IMR-90 (cell line): ENCODE measurements at regions not wholly inside any gene's neighbourhood (a gene's known extent, or its start where the extent isn't known, plus 50 kb on each side); places are given as distances from the start of the nearest gene placed in this dataset.

Experiments
- ATAC-seq: fragments of 200-7000 bp; cut with Tn5 transposase; 2 replicates; pipeline ENCODE4 v1.9.1; 2020; ENCODE audit warnings: low read depth, mild to moderate bottlenecking, moderate library complexity
- BruUV-seq: library from RNA; stranded (reverse); fragments of 400-500 nt; replicated peaks from 2 replicates; lab custom pipeline; 2021; lab: Mats Ljungman, UMichigan
- CTCF ChIA-PET: fragments of 300-600 bp; formaldehyde crosslinking; extraction: SDS; loops from one replicate; lab custom pipeline; 2021; ENCODE audit warnings: antibody characterized with exemption; lab: Yijun Ruan, JAX
- POLR2A ChIA-PET: fragments of 300-600 bp; sonication (Branson Sonifier 250); formaldehyde crosslinking; loops from one replicate; lab custom pipeline; 2022; ENCODE audit warnings: antibody characterized with exemption; ENCODE audit not compliant: unreplicated experiment; lab: Charles Lee
- DNase-seq: peaks from one replicate; pipeline ENCODE4 v3.0.0; 2013
- H2AFZ ChIP-seq: replicated peaks from 2 replicates; pipeline ENCODE3; 2013; ENCODE audit warnings: low read length, mild to moderate bottlenecking; ENCODE audit not compliant: poor library complexity
- H2AK5ac ChIP-seq: 2 replicates; pipeline ENCODE4 v1.6.1; 2013; ENCODE audit warnings: low read depth, low read length, inconsistent platforms
- H2AK9ac ChIP-seq: replicated peaks from 2 replicates; pipeline ENCODE3; 2013; ENCODE audit warnings: mild to moderate bottlenecking, low read depth, low read length, moderate library complexity; ENCODE audit not compliant: poor library complexity
- H2BK120ac ChIP-seq: 2 replicates; pipeline ENCODE4 v1.6.1; 2013; ENCODE audit warnings: low read depth, low read length, inconsistent platforms
- H2BK15ac ChIP-seq: 3 replicates; pipeline ENCODE4 v1.6.1; 2013; ENCODE audit warnings: low read depth, low read length, inconsistent platforms
- H2BK20ac ChIP-seq: 2 replicates; pipeline ENCODE4 v1.6.1; 2013; ENCODE audit warnings: low read depth, mild to moderate bottlenecking, inconsistent platforms, low read length, moderate library complexity
- H2BK5ac ChIP-seq: 2 replicates; pipeline ENCODE4 v1.6.1; 2013; ENCODE audit warnings: mild to moderate bottlenecking, low read depth, low read length, inconsistent platforms; ENCODE audit not compliant: poor library complexity, severe bottlenecking
- H3K14ac ChIP-seq: replicated peaks from 2 replicates; pipeline ENCODE4 v1.6.1; 2013; ENCODE audit warnings: low read depth, low read length, inconsistent platforms
- H3K18ac ChIP-seq: 2 replicates; pipeline ENCODE4 v1.6.1; 2013; ENCODE audit warnings: low read depth, low read length, control low read depth
- H3K23ac ChIP-seq: 2 replicates; pipeline ENCODE4 v1.6.1; 2013; ENCODE audit warnings: low read depth, low read length, inconsistent platforms
- H3K27ac ChIP-seq: 2 replicates; pipeline ENCODE4 v1.5.1; 2013; ENCODE audit warnings: mild to moderate bottlenecking, control low read depth, low read length; ENCODE audit not compliant: insufficient read depth
- H3K27me3 ChIP-seq: 2 replicates; pipeline ENCODE4 v1.6.1; 2013; ENCODE audit warnings: low read length; ENCODE audit not compliant: control insufficient read depth, insufficient read depth
- H3K36me3 ChIP-seq: 2 replicates; pipeline ENCODE4 v1.6.1; 2013; ENCODE audit warnings: low read length, mixed read lengths; ENCODE audit not compliant: control insufficient read depth, insufficient read depth
- H3K4ac ChIP-seq: 2 replicates; pipeline ENCODE4 v1.6.1; 2013; ENCODE audit warnings: low read depth, low read length, inconsistent platforms
- H3K4me1 ChIP-seq: 2 replicates; pipeline ENCODE4 v1.6.1; 2013; ENCODE audit warnings: low read length, mixed read lengths; ENCODE audit not compliant: control insufficient read depth, insufficient read depth
- H3K4me2 ChIP-seq: 2 replicates; pipeline ENCODE4 v1.6.1; 2013; ENCODE audit warnings: low read depth, mild to moderate bottlenecking, control low read depth, low read length, moderate library complexity
- H3K4me3 ChIP-seq: 2 replicates; pipeline ENCODE4 v1.5.1; 2013; ENCODE audit warnings: low read depth, mild to moderate bottlenecking, control low read depth, low read length, moderate library complexity; ENCODE audit not compliant: insufficient read depth
- H3K56ac ChIP-seq: 2 replicates; pipeline ENCODE4 v1.6.1; 2013; ENCODE audit warnings: low read length, inconsistent platforms; ENCODE audit not compliant: insufficient read depth; ENCODE audit errors: extremely low read depth
- H3K79me1 ChIP-seq, 2 experiments: 2 replicates each; pipeline ENCODE4 v1.6.1; 2013; ENCODE audit warnings: low read length in 2 of 2, inconsistent platforms in 1 of 2, low read depth in 1 of 2
- H3K9ac ChIP-seq: 2 replicates; pipeline ENCODE4 v1.6.1; 2013; ENCODE audit warnings: low read depth, low read length, control low read depth
- H3K9me1 ChIP-seq: 2 replicates; pipeline ENCODE4 v1.6.1; 2013; ENCODE audit warnings: low read length, inconsistent platforms; ENCODE audit not compliant: insufficient read depth
- H3K9me3 ChIP-seq: 2 replicates; pipeline ENCODE4 v1.6.1; 2013; ENCODE audit warnings: low read length; ENCODE audit not compliant: control insufficient read depth, insufficient read depth
- H4K20me1 ChIP-seq: 2 replicates; pipeline ENCODE4 v1.6.1; 2013; ENCODE audit warnings: low read length, inconsistent platforms; ENCODE audit not compliant: insufficient read depth
- H4K5ac ChIP-seq: 2 replicates; pipeline ENCODE4 v1.6.1; 2013; ENCODE audit warnings: mild to moderate bottlenecking, low read depth, low read length, control low read depth
- H4K8ac ChIP-seq, 2 experiments: 2 replicates each; pipeline ENCODE4 v1.6.1; 2013; ENCODE audit warnings: low read depth in 2 of 2, low read length in 2 of 2, control low read depth in 1 of 2, inconsistent platforms in 1 of 2
- H4K91ac ChIP-seq: 2 replicates; pipeline ENCODE4 v1.6.1; 2013; ENCODE audit warnings: low read depth, low read length, inconsistent platforms; ENCODE audit not compliant: insufficient read depth
- BHLHE40 ChIP-seq: fragments of 150-350 bp; IDR thresholded peaks from 2 replicates; pipeline ENCODE4 v1.6.1; 2016; ENCODE audit warnings: mild to moderate bottlenecking, low read depth, low read length
- CEBPB ChIP-seq: IDR thresholded peaks from 2 replicates; pipeline ENCODE4 v1.6.1; 2012; ENCODE audit warnings: low read depth, low read length, improper control_type of control experiment
- CHD1 ChIP-seq: IDR thresholded peaks from 2 replicates; pipeline ENCODE4 v1.6.1; 2012; ENCODE audit warnings: low read depth, low read length, improper control_type of control experiment
- FOS ChIP-seq: fragments of 150-350 bp; IDR thresholded peaks from 2 replicates; pipeline ENCODE4 v1.6.1; 2016; ENCODE audit warnings: low read depth, low read length
- MAFK ChIP-seq: IDR thresholded peaks from 2 replicates; pipeline ENCODE4 v1.6.1; 2012; ENCODE audit warnings: low read depth, low read length, improper control_type of control experiment
- MAZ ChIP-seq: IDR thresholded peaks from 2 replicates; pipeline ENCODE4 v1.6.1; 2012; ENCODE audit warnings: low read depth, mild to moderate bottlenecking, low read length, improper control_type of control experiment, moderate library complexity, borderline replicate concordance
- MXI1 ChIP-seq: IDR thresholded peaks from 2 replicates; pipeline ENCODE4 v1.6.1; 2012; ENCODE audit warnings: low read depth, mild to moderate bottlenecking, low read length, moderate library complexity, borderline replicate concordance
- NFE2L2 ChIP-seq: fragments of 150-350 bp; IDR thresholded peaks from 2 replicates; pipeline ENCODE4 v1.6.1; 2016; ENCODE audit warnings: low read depth, mild to moderate bottlenecking, low read length
- POLR2A ChIP-seq: IDR thresholded peaks from 2 replicates; pipeline ENCODE4 v1.6.1; 2012; ENCODE audit warnings: mild to moderate bottlenecking, low read depth, low read length
- RAD21 ChIP-seq: IDR thresholded peaks from 2 replicates; pipeline ENCODE4 v1.6.1; 2012; ENCODE audit warnings: low read length, improper control_type of control experiment
- RCOR1 ChIP-seq: IDR thresholded peaks from 2 replicates; pipeline ENCODE4 v1.6.1; 2012; ENCODE audit warnings: mild to moderate bottlenecking, low read length, improper control_type of control experiment; ENCODE audit not compliant: insufficient replicate concordance
- RFX5 ChIP-seq: IDR thresholded peaks from 2 replicates; pipeline ENCODE4 v1.8.0; 2012; ENCODE audit warnings: low read depth, mild to moderate bottlenecking, low read length, moderate library complexity
- SMC3 ChIP-seq: fragments of 150-350 bp; IDR thresholded peaks from 2 replicates; pipeline ENCODE4 v1.6.1; 2016; ENCODE audit warnings: low read depth, mild to moderate bottlenecking, antibody characterized with exemption, low read length, moderate library complexity
- dilution Hi-C: fragments of 300-500 bp; cut with HindIII; formaldehyde crosslinking; loops from one replicate; pipeline ENCODE4 v1.14.3; 2018; ENCODE audit warnings: low sequenced_read_pairs; ENCODE audit not compliant: unreplicated experiment
- in situ Hi-C: fragments of 300-500 bp; cut with MboI; formaldehyde crosslinking; loops from 3 replicates; pipeline ENCODE4 v1.14.3; 2019; ENCODE audit warnings: low sequenced_read_pairs, inconsistent platforms, mixed read lengths
- intact Hi-C: fragments of 100-400 bp; cut with micrococcal nuclease; formaldehyde crosslinking; loops from 2 replicates; pipeline ENCODE4 v1.10.0; 2022
- TF ChIP-seq, protein P1 (sequence below): fragments of 150-350 bp; IDR thresholded peaks from 2 replicates; pipeline ENCODE4 v1.6.1; 2017; ENCODE audit warnings: mild to moderate bottlenecking, antibody characterized with exemption, low read length, low read depth
- TF ChIP-seq, protein P2 (sequence below): fragments of 150-350 bp; IDR thresholded peaks from 2 replicates; pipeline ENCODE4 v1.6.1; 2016; ENCODE audit warnings: low read depth, mild to moderate bottlenecking, low read length, moderate library complexity, borderline replicate concordance
- TF ChIP-seq, protein P3 (sequence below): conservative IDR thresholded peaks from 2 replicates; pipeline ENCODE4 v1.5.1; 2012; ENCODE audit warnings: mild to moderate bottlenecking, low read depth, low read length, improper control_type of control experiment

- TF ChIP-seq BHLHE40 (no peak), CEBPB (no peak), POLR2A (no peak), CHD1 (no peak), MAZ (no peak), RFX5 (no peak), NFE2L2 (no peak), FOS (no peak), MAFK (no peak), RAD21 (no peak), MXI1 (no peak), RCOR1 (no peak), SMC3 (no peak)
- TF ChIP-seq, protein P1, sequence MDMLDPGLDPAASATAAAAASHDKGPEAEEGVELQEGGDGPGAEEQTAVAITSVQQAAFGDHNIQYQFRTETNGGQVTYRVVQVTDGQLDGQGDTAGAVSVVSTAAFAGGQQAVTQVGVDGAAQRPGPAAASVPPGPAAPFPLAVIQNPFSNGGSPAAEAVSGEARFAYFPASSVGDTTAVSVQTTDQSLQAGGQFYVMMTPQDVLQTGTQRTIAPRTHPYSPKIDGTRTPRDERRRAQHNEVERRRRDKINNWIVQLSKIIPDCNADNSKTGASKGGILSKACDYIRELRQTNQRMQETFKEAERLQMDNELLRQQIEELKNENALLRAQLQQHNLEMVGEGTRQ, result no peak
- TF ChIP-seq, protein P2, sequence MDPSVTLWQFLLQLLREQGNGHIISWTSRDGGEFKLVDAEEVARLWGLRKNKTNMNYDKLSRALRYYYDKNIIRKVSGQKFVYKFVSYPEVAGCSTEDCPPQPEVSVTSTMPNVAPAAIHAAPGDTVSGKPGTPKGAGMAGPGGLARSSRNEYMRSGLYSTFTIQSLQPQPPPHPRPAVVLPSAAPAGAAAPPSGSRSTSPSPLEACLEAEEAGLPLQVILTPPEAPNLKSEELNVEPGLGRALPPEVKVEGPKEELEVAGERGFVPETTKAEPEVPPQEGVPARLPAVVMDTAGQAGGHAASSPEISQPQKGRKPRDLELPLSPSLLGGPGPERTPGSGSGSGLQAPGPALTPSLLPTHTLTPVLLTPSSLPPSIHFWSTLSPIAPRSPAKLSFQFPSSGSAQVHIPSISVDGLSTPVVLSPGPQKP, result no peak
- TF ChIP-seq, protein P3, sequence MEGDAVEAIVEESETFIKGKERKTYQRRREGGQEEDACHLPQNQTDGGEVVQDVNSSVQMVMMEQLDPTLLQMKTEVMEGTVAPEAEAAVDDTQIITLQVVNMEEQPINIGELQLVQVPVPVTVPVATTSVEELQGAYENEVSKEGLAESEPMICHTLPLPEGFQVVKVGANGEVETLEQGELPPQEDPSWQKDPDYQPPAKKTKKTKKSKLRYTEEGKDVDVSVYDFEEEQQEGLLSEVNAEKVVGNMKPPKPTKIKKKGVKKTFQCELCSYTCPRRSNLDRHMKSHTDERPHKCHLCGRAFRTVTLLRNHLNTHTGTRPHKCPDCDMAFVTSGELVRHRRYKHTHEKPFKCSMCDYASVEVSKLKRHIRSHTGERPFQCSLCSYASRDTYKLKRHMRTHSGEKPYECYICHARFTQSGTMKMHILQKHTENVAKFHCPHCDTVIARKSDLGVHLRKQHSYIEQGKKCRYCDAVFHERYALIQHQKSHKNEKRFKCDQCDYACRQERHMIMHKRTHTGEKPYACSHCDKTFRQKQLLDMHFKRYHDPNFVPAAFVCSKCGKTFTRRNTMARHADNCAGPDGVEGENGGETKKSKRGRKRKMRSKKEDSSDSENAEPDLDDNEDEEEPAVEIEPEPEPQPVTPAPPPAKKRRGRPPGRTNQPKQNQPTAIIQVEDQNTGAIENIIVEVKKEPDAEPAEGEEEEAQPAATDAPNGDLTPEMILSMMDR, result no peak
- in situ Hi-C loops, result no loop called here
Measured at GRCh38 chr3:26418553-26418952, 204.0 kb upstream of the LRRC3B start.

More at GRCh38 chr3:26418553-26418952, 204.0 kb upstream of the LRRC3B start:
- Histone ChIP-seq H2AK9ac (no peak overlapping the region), H3K27me3 (no peaks in the 10 kb centered on the region), H2BK120ac (no peak overlapping the region), H3K36me3 (no peaks in the 10 kb centered on the region), H4K20me1 (no peaks in the 10 kb centered on the region), H3K18ac (no peak overlapping the region), H3K23ac (no peak overlapping the region), H3K4ac (no peak overlapping the region), H2BK5ac (no peak overlapping the region), H3K4me3 (no peak overlapping the region), H3K79me1 (no peaks in the 10 kb centered on the region), H4K8ac (no peak overlapping the region), H3K4me2 (no peak overlapping the region), H3K9ac (no peak overlapping the region), H3K9me3 (0 out of 2 replicates have a peak, but pooled peaks cover 2% of the 10 kb centered on the region), H4K91ac (no peak overlapping the region), H3K56ac (no peak overlapping the region), H2BK20ac (no peak overlapping the region), H4K5ac (no peak overlapping the region), H3K9me1 (no peaks in the 10 kb centered on the region), H3K4me1 (no peaks in the 10 kb centered on the region), H2BK15ac (no peak overlapping the region), H3K27ac (no peak overlapping the region), H2AFZ (no peak overlapping the region), H2AK5ac (no peak overlapping the region), H3K14ac (no peak overlapping the region)
- CTCF ChIA-PET, result no interaction called here
- POLR2A ChIA-PET, result no interaction called here
- dilution Hi-C loops (no loop called here), intact Hi-C loops (no loop called here)
- BruUV-seq, result no TSS peak
- DNase-seq, result no peak
- ATAC-seq, result no peak
